Renal pelvis (tissue), 1 donor: ENCODE measurements at regions not wholly inside any gene's neighbourhood (a gene's known extent, or its start where the extent isn't known, plus 50 kb on each side); places are given as distances from the start of the nearest gene placed in this dataset.
"Not testable (repeated sequence)": the region's sequence is repeated elsewhere in the genome, so short reads cannot be mapped to it uniquely, and the experiment has no call there.

Source experiments
- DNase-seq: peaks from one replicate; pipeline ENCODE4 v3.0.0-alpha.2; 2013

DNA sequence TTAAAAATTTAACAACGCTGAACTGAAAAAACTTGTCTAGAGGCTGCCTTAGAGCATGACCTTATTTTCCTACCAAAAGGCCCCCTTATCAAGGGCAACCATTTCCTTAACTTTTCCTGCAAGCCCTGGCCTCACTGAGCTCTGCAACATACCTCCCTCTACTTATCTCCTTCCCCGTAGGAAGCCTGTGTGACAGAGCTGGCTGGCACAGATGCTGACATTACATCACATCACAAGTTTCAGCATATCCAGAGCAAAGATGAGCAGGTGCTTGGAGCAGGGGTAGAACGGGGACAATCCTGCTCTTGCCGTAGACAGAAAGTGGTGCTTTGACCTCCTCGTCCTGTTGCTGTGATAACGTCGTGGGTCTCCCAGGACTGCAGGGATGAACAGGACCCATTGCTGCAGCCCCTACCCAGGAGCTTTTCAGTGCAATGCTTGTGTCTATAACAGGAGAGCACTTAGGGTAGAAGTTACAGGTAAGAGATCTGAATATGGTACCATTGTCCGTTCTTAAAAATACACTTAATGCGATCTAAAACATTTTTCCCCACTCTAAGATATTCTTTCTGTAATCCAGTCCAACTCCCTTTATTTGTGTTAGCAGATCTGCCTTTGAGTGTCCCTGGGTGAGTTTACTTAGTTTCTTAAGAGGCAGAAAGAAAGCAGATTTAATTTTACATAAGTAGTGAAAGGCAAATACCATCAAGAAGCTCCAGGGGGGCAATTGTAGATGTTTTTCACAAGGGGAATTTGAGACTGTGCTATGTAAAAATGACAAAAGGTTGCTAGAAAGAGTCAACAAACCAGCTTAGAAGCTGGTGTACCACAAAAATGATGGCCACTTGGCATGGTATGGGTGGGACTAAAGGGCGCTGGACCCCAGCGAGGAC lies 101.9 kb upstream of the EFNA5 start:
- DNase-seq: no peak

DNA sequence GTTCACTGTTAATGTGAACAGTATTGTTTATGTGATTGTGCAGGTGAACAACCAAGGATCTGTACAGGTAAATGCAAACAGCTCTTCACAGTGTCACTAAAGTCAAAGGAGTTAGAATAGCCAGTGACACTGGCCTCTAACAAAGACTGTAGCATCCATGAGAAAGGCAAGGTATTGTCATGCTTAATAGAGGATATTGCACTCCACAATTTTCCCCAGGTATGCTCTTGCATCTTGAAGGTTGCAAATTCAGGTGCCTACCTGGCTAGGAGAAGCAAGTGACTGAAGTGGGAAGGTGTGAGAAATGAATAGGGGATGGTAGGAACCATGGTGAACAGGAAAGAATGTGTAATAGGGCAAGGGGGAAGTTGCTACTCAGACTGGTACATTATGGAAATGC lies 101.2 kb upstream of the EFNA5 start:
- no peak for DNase-seq

DNA sequence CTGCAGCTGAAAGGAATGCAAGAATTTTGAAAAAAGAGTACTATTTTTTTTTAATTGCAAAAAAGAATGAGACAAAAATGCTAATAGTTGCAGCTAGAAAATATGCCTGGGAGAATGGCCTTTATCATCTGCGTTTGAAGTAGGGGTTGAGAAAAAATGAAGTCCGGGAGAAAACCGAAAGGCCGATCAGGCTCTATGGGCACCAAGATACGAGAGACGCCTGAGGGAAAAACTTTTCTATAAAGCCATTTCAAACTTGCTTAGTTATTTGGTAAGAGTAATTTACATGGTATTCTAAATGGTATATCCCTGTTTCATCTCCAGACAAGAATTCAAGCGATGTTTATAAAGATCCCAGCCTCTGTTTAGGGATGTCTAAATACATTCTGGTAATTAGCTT lies 99.3 kb upstream of the EFNA5 start:
- no peak for DNase-seq

GRCh38 chr5:107769519-107769918 lies 98.8 kb upstream of the EFNA5 start:
- DNase-seq: peak; percentile 60

- no peak for DNase-seq
Measured at GRCh38 chr5:107766972-107767371, 96.2 kb upstream of the EFNA5 start.

DNA sequence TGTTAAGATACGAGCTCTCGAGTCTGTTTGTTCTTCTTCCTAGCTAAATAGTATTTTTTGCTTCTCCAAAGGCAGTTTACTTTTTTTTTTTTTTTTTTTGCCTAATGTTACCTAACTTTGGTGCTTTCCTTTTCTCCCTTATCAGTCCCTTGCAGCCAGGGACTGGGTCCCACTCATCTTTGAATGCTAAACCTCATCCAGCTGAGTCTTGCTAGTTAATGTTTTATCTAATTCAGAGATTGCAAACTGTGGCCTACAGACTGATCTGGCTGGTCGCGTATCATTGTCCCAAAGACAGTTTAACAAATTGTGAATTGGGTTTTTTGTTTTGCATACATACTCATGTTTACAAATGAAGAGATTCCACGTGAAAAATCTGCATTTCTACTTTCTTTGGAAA lies 95.7 kb upstream of the EFNA5 start:
- no peak for DNase-seq

GRCh38 chr5:107765805-107766063 lies 95.0 kb upstream of the EFNA5 start:
- DNase-seq: no peak

- peak; percentile 11 for DNase-seq
Measured at GRCh38 chr5:107764976-107765804, 94.5 kb upstream of the EFNA5 start.

GRCh38 chr5:107764282-107764681 lies 93.5 kb upstream of the EFNA5 start:
- DNase-seq: no peak

- DNase-seq: no peak
Measured at GRCh38 chr5:107753427-107753826, 82.7 kb upstream of the EFNA5 start.

GRCh38 chr5:107744418-107745330 lies 73.9 kb upstream of the EFNA5 start:
- no peak for DNase-seq

GRCh38 chr5:107743373-107744000 lies 72.8 kb upstream of the EFNA5 start:
- no peak for DNase-seq

GRCh38 chr5:107739661-107740060 lies 68.9 kb upstream of the EFNA5 start:
- DNase-seq: no peak

DNA sequence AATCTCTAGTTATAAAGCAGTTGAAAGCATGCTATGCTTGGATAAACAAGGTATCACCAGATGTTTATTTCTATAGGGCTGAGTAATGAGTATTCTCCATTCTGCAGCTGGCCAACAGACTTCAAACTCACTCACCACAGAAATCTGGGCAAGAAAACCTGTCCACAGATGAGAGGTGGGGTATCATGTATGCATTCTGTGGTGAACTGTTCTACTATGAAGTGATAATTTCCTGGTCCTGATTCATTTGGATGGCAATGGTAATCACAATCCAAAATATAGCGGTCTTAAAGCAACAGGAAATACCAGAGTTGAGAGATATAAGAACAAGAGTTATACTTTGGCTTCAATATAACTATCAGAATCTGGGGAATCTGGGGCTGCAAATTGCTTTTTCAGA lies 65.9 kb upstream of the EFNA5 start:
- no peak for DNase-seq

GRCh38 chr5:107736089-107736488 lies 65.4 kb upstream of the EFNA5 start:
- DNase-seq: not testable (repeated sequence)

- no peak for DNase-seq
Measured at GRCh38 chr5:107735558-107735957, 64.8 kb upstream of the EFNA5 start.

DNA sequence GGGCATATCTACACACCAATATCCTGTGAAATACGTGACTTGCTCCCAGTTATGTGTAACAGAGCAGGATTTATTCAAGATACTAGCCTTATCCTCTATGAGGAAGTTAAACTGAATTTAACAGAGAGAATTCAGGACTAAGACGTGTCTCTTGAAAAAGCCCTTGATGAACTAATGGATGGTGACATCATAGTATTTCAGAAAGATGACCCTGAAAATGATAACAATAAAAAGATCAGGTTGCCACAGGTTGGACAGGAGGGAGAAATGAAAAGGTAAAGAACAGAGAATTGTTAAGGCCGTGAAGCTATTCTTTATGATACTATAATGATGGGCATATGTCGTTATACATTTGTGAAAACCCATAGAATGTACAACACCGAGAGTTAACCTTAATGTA lies 56.2 kb upstream of the EFNA5 start:
- DNase-seq: no peak

DNA sequence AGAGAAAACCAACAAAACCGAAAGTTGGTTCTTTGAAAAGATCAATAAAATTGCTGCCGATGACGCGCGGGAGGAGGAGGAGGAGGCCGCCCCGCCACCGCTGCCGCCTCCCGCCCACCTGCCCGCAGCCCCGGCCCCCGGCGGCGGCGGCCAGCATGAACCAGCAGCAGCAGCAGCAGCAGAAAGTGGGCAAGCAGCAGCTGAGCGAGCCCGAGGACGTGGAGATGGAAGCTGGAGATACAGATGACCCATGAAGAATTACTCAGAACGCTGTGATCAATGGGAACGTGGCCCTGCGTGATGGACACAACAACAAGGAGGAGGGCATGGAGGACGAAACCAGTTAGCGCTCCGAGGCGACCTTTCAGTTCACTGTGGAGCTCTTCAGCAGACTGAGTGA lies 53.9 kb upstream of the EFNA5 start:
- no peak for DNase-seq

- DNase-seq: not testable (repeated sequence)
Measured at GRCh38 chr5:107721241-107721640, 50.5 kb upstream of the EFNA5 start.
